PC-9 (cell line): ENCODE measurements at regions not wholly inside any gene's neighbourhood (a gene's known extent, or its start where the extent isn't known, plus 50 kb on each side); places are given as distances from the start of the nearest gene placed in this dataset.
"Not testable (repeated sequence)": the region's sequence is repeated elsewhere in the genome, so short reads cannot be mapped to it uniquely, and the experiment has no call there.

Experiments
- BruUV-seq: library from RNA; stranded (reverse); fragments of 400-500 nt; replicated peaks from 2 replicates; lab custom pipeline; 2021; lab: Mats Ljungman, UMichigan
- CTCF ChIA-PET: fragments of 300-600 bp; sonication (Branson Sonifier 250); formaldehyde crosslinking; loops from one replicate; lab custom pipeline; 2022; ENCODE audit warnings: antibody characterized with exemption; lab: Charles Lee
- POLR2A ChIA-PET: fragments of 300-600 bp; sonication (Branson Sonifier 250); formaldehyde crosslinking; loops from one replicate; lab custom pipeline; 2022; ENCODE audit warnings: antibody characterized with exemption; ENCODE audit not compliant: unreplicated experiment; lab: Charles Lee
- DNase-seq, 2 experiments: peaks; one replicate each; pipeline versions ENCODE4 v3.0.0 to v3.0.0-alpha.2; 2015 to 2022; ENCODE audit warnings: mixed read lengths in 1 of 2
- H2AFZ ChIP-seq: fragments of 200-600 bp; sonication (generic); 2 replicates; pipeline ENCODE4 v1.8.1; 2017; ENCODE audit warnings: antibody characterized with exemption
- H3F3A ChIP-seq: fragments of 200-600 bp; sonication (generic); 2 replicates; pipeline ENCODE4 v1.8.1; 2017; ENCODE audit warnings: antibody characterized with exemption, mild to moderate bottlenecking, low read depth; ENCODE audit not compliant: insufficient read depth
- H3K27ac ChIP-seq: fragments of 200-600 bp; sonication (generic); 2 replicates; pipeline ENCODE4 v1.6.1; 2016; ENCODE audit warnings: mixed run types
- H3K27me3 ChIP-seq: fragments of 200-600 bp; sonication (generic); 2 replicates; pipeline ENCODE4 v1.6.1; 2016; ENCODE audit warnings: low read depth, mixed run types; ENCODE audit not compliant: insufficient read depth
- H3K36me3 ChIP-seq: fragments of 200-600 bp; sonication (generic); 2 replicates; pipeline ENCODE4 v1.6.1; 2016; ENCODE audit warnings: low read depth, mixed run types
- H3K4me1 ChIP-seq: fragments of 200-600 bp; sonication (generic); replicated peaks from 2 replicates; pipeline ENCODE4 v1.6.1; 2016; ENCODE audit warnings: mixed run types; ENCODE audit not compliant: insufficient read depth
- H3K4me2 ChIP-seq: fragments of 200-600 bp; sonication (generic); 2 replicates; pipeline ENCODE4 v1.6.1; 2017; ENCODE audit warnings: mixed run types
- H3K4me3 ChIP-seq: fragments of 200-600 bp; sonication (generic); 2 replicates; pipeline ENCODE4 v1.6.1; 2016; ENCODE audit warnings: mixed run types
- H3K79me2 ChIP-seq: fragments of 200-600 bp; sonication (generic); 2 replicates; pipeline ENCODE4 v1.6.1; 2017; ENCODE audit warnings: low read depth, mixed run types
- H3K9me2 ChIP-seq: fragments of 200-600 bp; sonication (generic); 2 replicates; pipeline ENCODE4 v1.8.1; 2017; ENCODE audit warnings: mild to moderate bottlenecking; ENCODE audit not compliant: insufficient read depth
- H3K9me3 ChIP-seq: fragments of 200-600 bp; sonication (generic); 2 replicates; pipeline ENCODE4 v1.8.1; 2016; ENCODE audit warnings: low read depth; ENCODE audit not compliant: insufficient read depth
- H4K20me1 ChIP-seq: fragments of 200-600 bp; sonication (generic); 2 replicates; pipeline ENCODE4 v1.8.1; 2017; ENCODE audit not compliant: insufficient read depth
- EZH2 ChIP-seq: fragments of 200-600 bp; sonication (generic); IDR thresholded peaks from 2 replicates; pipeline ENCODE4 v1.8.0; 2017; ENCODE audit warnings: antibody characterized with exemption, low read depth
- intact Hi-C: fragments of 100-400 bp; cut with micrococcal nuclease; formaldehyde crosslinking; loops from one replicate; pipeline ENCODE4 v1.10.0; 2022; ENCODE audit not compliant: unreplicated experiment
- TF ChIP-seq, protein P1 (sequence below): fragments of 200-600 bp; sonication (generic); conservative IDR thresholded peaks from 2 replicates; pipeline ENCODE4 v1.6.1; 2017; ENCODE audit warnings: mixed run types, antibody characterized with exemption, mild to moderate bottlenecking, moderate library complexity

DNA sequence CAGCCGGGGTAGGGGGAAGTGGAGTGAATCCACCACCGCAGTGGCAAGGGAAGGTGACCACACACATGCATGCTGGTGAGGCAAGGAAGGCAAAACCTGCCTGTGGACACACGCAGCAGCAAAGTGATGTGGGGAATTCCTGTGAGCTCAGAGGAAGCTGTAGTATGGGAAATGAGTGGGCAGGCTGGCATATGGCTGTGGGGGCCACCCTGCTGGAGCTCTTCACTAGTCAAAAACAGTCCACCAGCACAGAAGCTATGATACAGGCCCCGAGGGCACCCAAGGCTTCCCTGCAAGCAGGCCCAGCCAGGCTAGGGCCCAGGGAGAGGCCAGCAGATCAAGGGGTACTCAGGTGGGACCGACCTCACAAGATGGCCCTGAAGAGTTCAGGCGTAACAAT lies 239.1 kb downstream of the CHM start:
- Histone ChIP-seq H3K9me3 (no peaks in the 10 kb centered on the region), H4K20me1 (no peaks in the 10 kb centered on the region), H2AFZ (no peak overlapping the region), H3K27me3 (no peaks in the 10 kb centered on the region), H3F3A (no peaks in the 10 kb centered on the region), H3K4me3 (no peak overlapping the region), H3K4me2 (no peak overlapping the region), H3K9me2 (no peaks in the 10 kb centered on the region), H3K4me1 (no peaks in the 10 kb centered on the region), H3K36me3 (no peaks in the 10 kb centered on the region), H3K79me2 (no peaks in the 10 kb centered on the region), H3K27ac (no peak overlapping the region)
- POLR2A ChIA-PET, result no interaction called here
- CTCF ChIA-PET, result no interaction called here
- TF ChIP-seq, protein P1, sequence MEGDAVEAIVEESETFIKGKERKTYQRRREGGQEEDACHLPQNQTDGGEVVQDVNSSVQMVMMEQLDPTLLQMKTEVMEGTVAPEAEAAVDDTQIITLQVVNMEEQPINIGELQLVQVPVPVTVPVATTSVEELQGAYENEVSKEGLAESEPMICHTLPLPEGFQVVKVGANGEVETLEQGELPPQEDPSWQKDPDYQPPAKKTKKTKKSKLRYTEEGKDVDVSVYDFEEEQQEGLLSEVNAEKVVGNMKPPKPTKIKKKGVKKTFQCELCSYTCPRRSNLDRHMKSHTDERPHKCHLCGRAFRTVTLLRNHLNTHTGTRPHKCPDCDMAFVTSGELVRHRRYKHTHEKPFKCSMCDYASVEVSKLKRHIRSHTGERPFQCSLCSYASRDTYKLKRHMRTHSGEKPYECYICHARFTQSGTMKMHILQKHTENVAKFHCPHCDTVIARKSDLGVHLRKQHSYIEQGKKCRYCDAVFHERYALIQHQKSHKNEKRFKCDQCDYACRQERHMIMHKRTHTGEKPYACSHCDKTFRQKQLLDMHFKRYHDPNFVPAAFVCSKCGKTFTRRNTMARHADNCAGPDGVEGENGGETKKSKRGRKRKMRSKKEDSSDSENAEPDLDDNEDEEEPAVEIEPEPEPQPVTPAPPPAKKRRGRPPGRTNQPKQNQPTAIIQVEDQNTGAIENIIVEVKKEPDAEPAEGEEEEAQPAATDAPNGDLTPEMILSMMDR, result no peak
- no peak for TF ChIP-seq EZH2
- BruUV-seq, result no TSS peak
- DNase-seq, result no peak
- intact Hi-C loops, result no loop called here

- H3K27ac ChIP-seq, POLR2A ChIA-PET, H3K27me3 ChIP-seq, H3K4me1 ChIP-seq, H4K20me1 ChIP-seq, H3F3A ChIP-seq, H3K36me3 ChIP-seq, H3K9me2 ChIP-seq, H3K4me3 ChIP-seq, H2AFZ ChIP-seq, CTCF ChIA-PET, H3K9me3 ChIP-seq, intact Hi-C loops, BruUV-seq, H3K79me2 ChIP-seq, DNase-seq, H3K4me2 ChIP-seq: not testable (repeated sequence)
These were observed 275.0 kb downstream of the CHM start for GRCh38 chrX:85772391-85772790.

DNA sequence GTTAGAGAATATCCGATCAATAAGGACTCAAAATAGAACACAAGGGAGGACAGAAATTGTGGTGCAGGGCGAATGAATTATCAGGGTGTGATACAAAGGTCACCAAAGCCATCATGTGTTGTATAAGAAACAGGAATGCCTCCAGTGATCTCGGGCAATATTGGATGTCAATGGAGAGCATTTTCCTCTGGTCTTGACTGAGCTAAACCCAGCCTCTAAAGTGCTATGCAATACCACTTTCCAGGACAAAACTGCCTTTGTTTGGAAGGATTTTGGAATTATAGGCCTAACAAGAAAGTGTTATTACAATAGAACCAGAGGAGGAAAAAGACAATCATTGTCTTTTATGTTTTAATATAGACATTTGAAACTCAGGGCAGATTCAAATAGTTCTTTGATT lies 281.7 kb downstream of the CHM start:
- CTCF ChIA-PET, result no interaction called here

GRCh38 chrX:85723025-85723424 lies 324.3 kb downstream of the CHM start:
- H3K9me3 ChIP-seq, H3K4me1 ChIP-seq, H3F3A ChIP-seq, H3K79me2 ChIP-seq, H2AFZ ChIP-seq, H3K9me2 ChIP-seq, DNase-seq, BruUV-seq, CTCF ChIA-PET, H3K4me2 ChIP-seq, intact Hi-C loops, POLR2A ChIA-PET, H3K27ac ChIP-seq, H4K20me1 ChIP-seq, H3K4me3 ChIP-seq, H3K27me3 ChIP-seq, H3K36me3 ChIP-seq: not testable (repeated sequence)

More for the DNA sequence above, 281.7 kb downstream of the CHM start:
- Histone ChIP-seq H3K27me3 (no peaks in the 10 kb centered on the region), H3K9me2 (no peaks in the 10 kb centered on the region), H3K27ac (no peak overlapping the region), H3K4me1 (no peaks in the 10 kb centered on the region), H4K20me1 (no peaks in the 10 kb centered on the region), H3F3A (no peaks in the 10 kb centered on the region), H3K4me3 (no peak overlapping the region), H3K36me3 (no peaks in the 10 kb centered on the region), H2AFZ (no peak overlapping the region), H3K79me2 (no peaks in the 10 kb centered on the region), H3K4me2 (no peak overlapping the region), H3K9me3 (no peaks in the 10 kb centered on the region)
- intact Hi-C loops, result no loop called here
- POLR2A ChIA-PET, result no interaction called here
- no peak for DNase-seq
- no peak for TF ChIP-seq EZH2
- TF ChIP-seq, protein P1, result no peak
- no TSS peak for BruUV-seq

DNA sequence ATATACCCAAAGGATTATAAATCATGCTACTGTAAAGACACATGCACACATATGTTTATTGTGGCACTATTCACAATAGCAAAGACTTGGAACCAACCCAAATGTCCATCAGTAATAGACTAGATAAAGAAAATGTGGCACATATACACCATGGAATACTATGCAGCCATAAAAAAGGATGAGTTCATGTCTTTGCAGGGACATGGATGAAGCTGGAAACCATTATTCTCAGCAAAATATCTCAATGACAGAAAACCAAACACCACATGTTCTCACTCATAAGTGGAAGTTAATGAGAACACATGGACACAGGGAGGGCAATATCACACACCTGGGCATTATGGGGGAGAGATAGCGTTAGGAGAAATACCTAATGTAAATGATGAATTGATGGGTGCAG lies 323.8 kb upstream of the POF1B start:
- intact Hi-C loops, H3K4me3 ChIP-seq, H3K9me2 ChIP-seq, H3K27me3 ChIP-seq, H3K27ac ChIP-seq, BruUV-seq, H3K79me2 ChIP-seq, H3K4me2 ChIP-seq, H3F3A ChIP-seq, H3K9me3 ChIP-seq, CTCF ChIA-PET, H3K36me3 ChIP-seq, H2AFZ ChIP-seq, POLR2A ChIA-PET, DNase-seq, H4K20me1 ChIP-seq, H3K4me1 ChIP-seq: not testable (repeated sequence)
